Panc1 (cell line): ENCODE measurements at regions not wholly inside any gene's neighbourhood (a gene's known extent, or its start where the extent isn't known, plus 50 kb on each side); places are given as distances from the start of the nearest gene placed in this dataset.

ENCODE experiments used
- ATAC-seq: fragments of 200-7000 bp; cut with Tn5 transposase; 2 replicates; pipeline ENCODE4 v1.9.1; 2020; ENCODE audit warnings: mild to moderate bottlenecking, moderate library complexity
- BruUV-seq: library from RNA; stranded (reverse); fragments of 400-500 nt; replicated peaks from 2 replicates; lab custom pipeline; 2021; lab: Mats Ljungman, UMichigan
- CTCF ChIA-PET: fragments of 300-600 bp; sonication (Branson Sonifier 250); formaldehyde crosslinking; loops from one replicate; lab custom pipeline; 2022; ENCODE audit warnings: antibody characterized with exemption; lab: Charles Lee
- POLR2A ChIA-PET: fragments of 300-600 bp; sonication (Branson Sonifier 250); formaldehyde crosslinking; loops from one replicate; lab custom pipeline; 2022; ENCODE audit warnings: antibody characterized with exemption; lab: Charles Lee
- DNase-seq: peaks from one replicate; pipeline ENCODE4 v3.0.0-alpha.2; 2010; ENCODE audit warnings: low read depth, low spot score
- H3K27ac ChIP-seq: 2 replicates; pipeline ENCODE4 v1.5.1; 2011; ENCODE audit warnings: mild to moderate bottlenecking, low read length, inconsistent platforms
- H3K27me3 ChIP-seq: fragments of 200-500 bp; sonication (Bioruptor generic); 2 replicates; pipeline ENCODE4 v1.6.0; 2014; ENCODE audit warnings: low read length, inconsistent platforms; ENCODE audit not compliant: control insufficient read depth, insufficient read depth
- H3K36me3 ChIP-seq: fragments of 200-500 bp; sonication (Bioruptor generic); 2 replicates; pipeline ENCODE4 v1.5.1; 2014; ENCODE audit warnings: inconsistent platforms, mild to moderate bottlenecking, low read length, moderate library complexity; ENCODE audit not compliant: control insufficient read depth, insufficient read depth
- H3K4me1 ChIP-seq: 2 replicates; pipeline ENCODE4 v1.5.1; 2011; ENCODE audit warnings: inconsistent platforms, mild to moderate bottlenecking, low read length, moderate library complexity; ENCODE audit not compliant: control insufficient read depth, insufficient read depth
- H3K4me3 ChIP-seq, 2 experiments: 2 replicates each; pipeline ENCODE4 v1.5.1; 2011 to 2012; ENCODE audit warnings: low read depth in 2 of 2, low read length in 2 of 2, mild to moderate bottlenecking in 2 of 2, inconsistent platforms in 1 of 2, moderate library complexity in 1 of 2
- H3K9me3 ChIP-seq: fragments of 200-500 bp; sonication (Bioruptor generic); 2 replicates; pipeline ENCODE4 v1.5.1; 2014; ENCODE audit warnings: low read depth, mild to moderate bottlenecking, inconsistent platforms, low read length, moderate library complexity; ENCODE audit not compliant: control insufficient read depth, insufficient read depth
- POLR2AphosphoS5 ChIP-seq: IDR thresholded peaks from 2 replicates; pipeline ENCODE4 v1.6.1; 2012; ENCODE audit warnings: mild to moderate bottlenecking, low read depth, low read length, moderate library complexity
- REST ChIP-seq, 2 experiments: IDR thresholded peaks; 2 replicates each; pipeline ENCODE4 v1.6.1; 2011 to 2012; ENCODE audit warnings: low read depth in 2 of 2, control low read depth in 1 of 2, low read length in 1 of 2, mild to moderate bottlenecking in 1 of 2, moderate library complexity in 1 of 2; ENCODE audit not compliant: insufficient read depth in 1 of 2
- SIN3A ChIP-seq: IDR thresholded peaks from 2 replicates; pipeline ENCODE4 v1.6.1; 2012; ENCODE audit warnings: low read depth, mild to moderate bottlenecking, low read length, moderate library complexity, borderline replicate concordance; ENCODE audit not compliant: insufficient read depth
- TCF7L2 ChIP-seq: IDR thresholded peaks from 2 replicates; pipeline ENCODE4 v1.6.1; 2011; ENCODE audit warnings: mild to moderate bottlenecking, low read depth, low read length, inconsistent platforms
- in situ Hi-C: cut with HindIII; loops from 2 replicates; pipeline ENCODE4 v1.10.0; 2016; ENCODE audit warnings: low sequenced_read_pairs, low pct_unique_long_range_greater_than_20kb
- intact Hi-C: fragments of 100-400 bp; cut with micrococcal nuclease; formaldehyde crosslinking; loops from one replicate; pipeline ENCODE4 v1.10.0; 2022; ENCODE audit not compliant: unreplicated experiment
- TF ChIP-seq, protein P1 (sequence below): fragments of 450-650 bp; IDR thresholded peaks from 2 replicates; pipeline ENCODE4 v1.5.1; 2017; ENCODE audit warnings: mild to moderate bottlenecking

DNA sequence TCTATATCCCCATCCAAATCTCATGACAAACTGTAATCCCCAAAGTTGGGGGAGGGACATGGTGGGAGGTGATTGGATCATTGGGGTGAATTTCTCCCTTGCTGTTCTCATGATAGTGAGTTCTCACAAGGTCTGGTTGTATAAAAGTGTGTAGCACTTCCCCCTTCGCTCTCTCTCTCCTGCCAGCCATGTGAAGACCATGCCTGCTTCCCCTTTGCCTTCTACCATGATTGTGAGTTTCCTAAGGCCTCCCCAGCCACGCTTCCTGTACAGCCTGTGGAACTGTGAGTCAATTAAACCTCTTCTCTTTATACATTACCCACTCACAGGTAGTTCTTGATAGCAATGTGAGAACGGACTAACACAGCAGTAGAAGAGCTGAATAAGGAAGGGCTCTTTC, 62.6 kb upstream of the VASH1 start:
- DNase-seq (no peak), ATAC-seq (no peak)
- intact Hi-C loops (no loop called here), in situ Hi-C loops (no loop called here)
- no peaks in the 10 kb centered on the region for H3K9me3 ChIP-seq
- no peak overlapping the region for H3K27ac ChIP-seq
- TF ChIP-seq, protein P1, sequence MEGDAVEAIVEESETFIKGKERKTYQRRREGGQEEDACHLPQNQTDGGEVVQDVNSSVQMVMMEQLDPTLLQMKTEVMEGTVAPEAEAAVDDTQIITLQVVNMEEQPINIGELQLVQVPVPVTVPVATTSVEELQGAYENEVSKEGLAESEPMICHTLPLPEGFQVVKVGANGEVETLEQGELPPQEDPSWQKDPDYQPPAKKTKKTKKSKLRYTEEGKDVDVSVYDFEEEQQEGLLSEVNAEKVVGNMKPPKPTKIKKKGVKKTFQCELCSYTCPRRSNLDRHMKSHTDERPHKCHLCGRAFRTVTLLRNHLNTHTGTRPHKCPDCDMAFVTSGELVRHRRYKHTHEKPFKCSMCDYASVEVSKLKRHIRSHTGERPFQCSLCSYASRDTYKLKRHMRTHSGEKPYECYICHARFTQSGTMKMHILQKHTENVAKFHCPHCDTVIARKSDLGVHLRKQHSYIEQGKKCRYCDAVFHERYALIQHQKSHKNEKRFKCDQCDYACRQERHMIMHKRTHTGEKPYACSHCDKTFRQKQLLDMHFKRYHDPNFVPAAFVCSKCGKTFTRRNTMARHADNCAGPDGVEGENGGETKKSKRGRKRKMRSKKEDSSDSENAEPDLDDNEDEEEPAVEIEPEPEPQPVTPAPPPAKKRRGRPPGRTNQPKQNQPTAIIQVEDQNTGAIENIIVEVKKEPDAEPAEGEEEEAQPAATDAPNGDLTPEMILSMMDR = no peak
- TF ChIP-seq TCF7L2 (no peak), REST (IDR thresholded peaks at IDR 0.05; ENCODE audit: insufficient read depth in 1 of 2, low read depth in 2 of 2, low read length in 1 of 2) (no peak), POLR2AphosphoS5 (no peak), SIN3A (no peak)
- BruUV-seq = no TSS peak
- POLR2A ChIA-PET = no interaction called here
- CTCF ChIA-PET = no interaction called here
- H3K4me1 ChIP-seq = no peaks in the 10 kb centered on the region
- no peaks in the 10 kb centered on the region for H3K36me3 ChIP-seq
- H3K4me3 ChIP-seq = no peak overlapping the region
- H3K27me3 ChIP-seq = no peaks in the 10 kb centered on the region

- BruUV-seq = no TSS peak
Measured at GRCh38 chr14:76699209-76699938, 61.9 kb upstream of the VASH1 start.

More at GRCh38 chr14:76699209-76699938, 61.9 kb upstream of the VASH1 start:
- H3K4me3 ChIP-seq = no peak overlapping the region
- no peak for ATAC-seq
- CTCF ChIA-PET = no interaction called here
- POLR2A ChIA-PET = no interaction called here
- no peak for DNase-seq
- no peaks in the 10 kb centered on the region for H3K9me3 ChIP-seq
- intact Hi-C loops (no loop called here), in situ Hi-C loops (no loop called here)
- no peaks in the 10 kb centered on the region for H3K36me3 ChIP-seq
- no peaks in the 10 kb centered on the region for H3K4me1 ChIP-seq
- no peak for TF ChIP-seq SIN3A
- TF ChIP-seq REST (IDR thresholded peaks at IDR 0.05; ENCODE audit: insufficient read depth in 1 of 2, low read depth in 2 of 2, low read length in 1 of 2) = no peak
- TF ChIP-seq, protein P1 = no peak
- no peak for TF ChIP-seq POLR2AphosphoS5
- TF ChIP-seq TCF7L2 = no peak
- H3K27me3 ChIP-seq = no peaks in the 10 kb centered on the region
- no peak overlapping the region for H3K27ac ChIP-seq
